Cardiac fibroblast (primary cell): ENCODE measurements at regions not wholly inside any gene's neighbourhood (a gene's known extent, or its start where the extent isn't known, plus 50 kb on each side); places are given as distances from the start of the nearest gene placed in this dataset.
"Not testable (repeated sequence)": the region's sequence is repeated elsewhere in the genome, so short reads cannot be mapped to it uniquely, and the experiment has no call there.

Experiments used
- DNase-seq, 2 donors: peaks; one replicate each; pipeline versions ENCODE4 v3.0.0 to v3.0.0-alpha.2; 2010; ENCODE audit warnings: low read depth in 2 of 2
- H3K4me3 ChIP-seq, 2 donors: replicated peaks in 1 of 2; 1 replicate in 1 of 2; 2 replicates in 1 of 2; pipeline ENCODE4 v1.5.1; 2011; ENCODE audit warnings: low read depth in 2 of 2, low read length in 2 of 2, mild to moderate bottlenecking in 2 of 2, moderate library complexity in 1 of 2
- TF ChIP-seq, protein P1 (sequence below): IDR thresholded peaks from one replicate; pipeline ENCODE4 v1.5.1; 2011; ENCODE audit warnings: low read depth, mild to moderate bottlenecking, low read length, inconsistent platforms

DNA sequence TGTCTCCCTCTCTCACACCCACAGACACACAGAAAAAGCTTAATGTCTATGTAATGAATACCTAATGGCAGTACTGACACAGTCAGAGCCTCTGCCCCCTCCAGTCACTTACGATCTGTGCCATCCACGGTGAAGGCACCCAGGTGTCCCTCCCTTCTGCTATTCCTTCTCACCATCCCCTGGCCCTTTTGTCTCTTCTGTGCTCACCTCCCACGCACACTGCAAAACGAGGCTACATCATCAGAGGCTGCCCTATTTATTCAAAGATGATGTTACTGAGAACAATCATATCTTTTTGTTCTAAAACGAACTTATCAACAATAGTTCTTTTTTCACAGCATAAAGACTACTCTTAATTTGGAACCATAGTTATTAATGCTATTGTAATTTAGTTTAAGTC, 246.9 kb upstream of the MKLN1 start:
- DNase-seq, result no peak
- no peak overlapping the region for H3K4me3 ChIP-seq
- TF ChIP-seq, protein P1, sequence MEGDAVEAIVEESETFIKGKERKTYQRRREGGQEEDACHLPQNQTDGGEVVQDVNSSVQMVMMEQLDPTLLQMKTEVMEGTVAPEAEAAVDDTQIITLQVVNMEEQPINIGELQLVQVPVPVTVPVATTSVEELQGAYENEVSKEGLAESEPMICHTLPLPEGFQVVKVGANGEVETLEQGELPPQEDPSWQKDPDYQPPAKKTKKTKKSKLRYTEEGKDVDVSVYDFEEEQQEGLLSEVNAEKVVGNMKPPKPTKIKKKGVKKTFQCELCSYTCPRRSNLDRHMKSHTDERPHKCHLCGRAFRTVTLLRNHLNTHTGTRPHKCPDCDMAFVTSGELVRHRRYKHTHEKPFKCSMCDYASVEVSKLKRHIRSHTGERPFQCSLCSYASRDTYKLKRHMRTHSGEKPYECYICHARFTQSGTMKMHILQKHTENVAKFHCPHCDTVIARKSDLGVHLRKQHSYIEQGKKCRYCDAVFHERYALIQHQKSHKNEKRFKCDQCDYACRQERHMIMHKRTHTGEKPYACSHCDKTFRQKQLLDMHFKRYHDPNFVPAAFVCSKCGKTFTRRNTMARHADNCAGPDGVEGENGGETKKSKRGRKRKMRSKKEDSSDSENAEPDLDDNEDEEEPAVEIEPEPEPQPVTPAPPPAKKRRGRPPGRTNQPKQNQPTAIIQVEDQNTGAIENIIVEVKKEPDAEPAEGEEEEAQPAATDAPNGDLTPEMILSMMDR, result no peak

DNA sequence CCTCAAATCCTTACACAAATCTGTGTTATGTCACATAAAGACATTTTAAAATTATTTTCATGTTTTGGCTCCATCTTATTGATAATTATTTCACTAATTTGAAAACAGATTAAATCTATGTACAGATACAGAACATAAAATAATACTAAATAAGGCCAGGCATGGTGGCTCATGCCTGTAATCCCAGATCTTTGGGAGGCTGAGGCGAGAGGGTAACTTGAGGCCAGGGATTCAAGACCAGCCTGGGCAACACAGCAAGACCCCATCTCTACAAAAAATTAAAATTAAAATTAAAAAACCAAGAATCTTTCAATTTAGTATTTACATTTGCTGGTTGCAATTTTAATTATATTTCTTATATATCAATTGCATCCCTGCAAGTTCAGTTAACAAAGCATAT, 246.4 kb upstream of the MKLN1 start:
- no peak for DNase-seq
- TF ChIP-seq, protein P1, result no peak
- H3K4me3 ChIP-seq, result no peak overlapping the region

DNA sequence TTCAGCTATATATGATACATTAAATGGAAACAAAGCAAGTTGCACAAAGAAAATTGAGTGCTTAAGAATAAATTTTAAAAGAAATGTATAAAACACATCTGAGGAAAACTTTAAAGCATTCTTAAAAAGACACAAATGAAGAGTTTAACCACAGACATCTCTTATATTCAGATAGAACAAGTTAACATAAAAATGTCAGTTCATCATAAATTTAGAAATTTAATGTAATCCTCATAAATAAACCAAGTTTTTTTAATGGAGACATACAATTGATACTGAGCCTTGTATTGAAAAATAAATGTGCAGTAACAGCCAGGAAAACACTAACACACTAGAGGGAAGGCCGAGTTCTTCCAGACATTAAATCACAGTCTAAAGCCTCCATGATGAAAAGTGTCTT, 243.9 kb upstream of the MKLN1 start:
- no peak overlapping the region for H3K4me3 ChIP-seq
- no peak for DNase-seq
- TF ChIP-seq, protein P1, result no peak

DNA sequence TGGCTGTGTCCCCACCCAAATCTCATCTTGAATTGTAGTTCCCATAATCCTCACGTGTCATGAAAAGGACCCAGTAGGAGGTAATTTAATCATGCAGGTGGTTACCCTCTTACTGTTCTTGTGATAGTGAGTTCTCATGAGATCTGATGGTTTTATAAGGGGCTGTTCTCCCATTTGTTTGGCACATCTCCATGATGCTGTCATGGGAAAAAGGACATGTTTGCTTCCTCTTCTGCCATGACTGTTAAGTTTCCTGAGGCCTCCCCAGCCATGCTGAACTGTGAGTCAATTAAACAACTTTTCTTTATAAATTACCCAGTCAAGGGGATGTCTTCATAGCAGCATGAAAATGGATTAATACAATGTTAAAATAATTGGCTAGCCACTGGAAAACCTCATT, 243.3 kb upstream of the MKLN1 start:
- not testable (repeated sequence) for H3K4me3 ChIP-seq, DNase-seq

DNA sequence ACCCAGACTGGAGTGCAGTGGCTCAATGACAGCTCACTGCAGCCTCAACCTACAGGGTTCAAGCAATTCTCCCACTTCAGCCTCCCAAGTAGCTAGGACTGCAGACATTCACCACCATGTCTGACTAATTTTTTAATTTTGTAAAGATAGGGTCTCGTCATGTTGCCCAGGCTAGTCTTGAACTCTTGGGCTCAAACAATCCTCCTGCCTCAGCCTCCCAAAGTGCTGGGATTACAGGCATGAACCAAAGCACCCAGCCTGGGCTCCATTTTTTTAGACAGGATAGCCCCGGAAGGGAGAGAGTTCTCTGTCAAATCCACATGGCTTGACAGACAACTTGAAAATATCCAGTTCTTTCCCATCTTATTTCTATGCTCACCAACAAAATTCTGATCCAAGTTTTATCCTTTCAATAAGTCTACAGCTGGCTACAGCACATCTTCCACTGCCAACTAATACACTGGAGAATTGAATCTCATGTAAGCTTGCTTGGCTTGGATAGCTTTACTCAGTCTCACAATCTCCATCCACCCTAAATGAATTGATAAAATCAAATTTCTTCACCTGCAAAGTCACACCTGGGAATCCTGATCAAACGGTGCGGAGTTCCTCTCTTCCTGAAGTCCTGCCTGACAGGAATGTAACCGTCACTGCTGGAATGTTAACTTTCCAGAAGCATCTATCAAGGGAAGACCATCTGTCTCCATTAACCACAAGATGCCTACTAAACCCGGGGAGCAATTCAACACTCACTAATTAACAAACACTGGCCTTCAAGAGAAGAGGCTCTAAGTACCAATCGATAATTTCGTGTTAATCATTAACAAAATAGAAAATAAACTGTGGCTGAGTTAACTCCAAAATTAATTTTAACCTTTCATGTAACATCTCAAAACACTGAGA, 239.7 kb upstream of the MKLN1 start:
- no peak overlapping the region for H3K4me3 ChIP-seq
- TF ChIP-seq, protein P1, result no peak
- peak in 1 of 2 donors; percentile 36 for DNase-seq

DNA sequence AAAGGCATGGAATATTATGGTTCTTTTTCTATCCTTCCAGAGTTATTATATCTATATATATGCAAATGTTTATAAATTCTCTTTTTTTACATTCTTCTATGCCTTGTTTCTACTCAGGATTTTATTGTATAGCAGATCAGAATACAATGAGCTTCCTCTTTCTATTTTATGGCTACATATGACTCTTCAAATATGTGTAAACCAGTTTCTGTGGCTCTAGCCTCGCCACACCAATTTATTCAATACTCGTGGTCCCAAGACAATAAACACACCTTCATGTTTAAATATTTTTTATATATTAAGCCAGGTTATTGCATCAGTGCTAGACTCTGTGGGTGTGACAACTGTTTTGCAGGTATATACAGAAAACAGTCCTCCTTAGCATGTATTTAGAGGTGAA, 237.5 kb upstream of the MKLN1 start:
- no peak for DNase-seq
- TF ChIP-seq, protein P1, result no peak
- no peak overlapping the region for H3K4me3 ChIP-seq

DNA sequence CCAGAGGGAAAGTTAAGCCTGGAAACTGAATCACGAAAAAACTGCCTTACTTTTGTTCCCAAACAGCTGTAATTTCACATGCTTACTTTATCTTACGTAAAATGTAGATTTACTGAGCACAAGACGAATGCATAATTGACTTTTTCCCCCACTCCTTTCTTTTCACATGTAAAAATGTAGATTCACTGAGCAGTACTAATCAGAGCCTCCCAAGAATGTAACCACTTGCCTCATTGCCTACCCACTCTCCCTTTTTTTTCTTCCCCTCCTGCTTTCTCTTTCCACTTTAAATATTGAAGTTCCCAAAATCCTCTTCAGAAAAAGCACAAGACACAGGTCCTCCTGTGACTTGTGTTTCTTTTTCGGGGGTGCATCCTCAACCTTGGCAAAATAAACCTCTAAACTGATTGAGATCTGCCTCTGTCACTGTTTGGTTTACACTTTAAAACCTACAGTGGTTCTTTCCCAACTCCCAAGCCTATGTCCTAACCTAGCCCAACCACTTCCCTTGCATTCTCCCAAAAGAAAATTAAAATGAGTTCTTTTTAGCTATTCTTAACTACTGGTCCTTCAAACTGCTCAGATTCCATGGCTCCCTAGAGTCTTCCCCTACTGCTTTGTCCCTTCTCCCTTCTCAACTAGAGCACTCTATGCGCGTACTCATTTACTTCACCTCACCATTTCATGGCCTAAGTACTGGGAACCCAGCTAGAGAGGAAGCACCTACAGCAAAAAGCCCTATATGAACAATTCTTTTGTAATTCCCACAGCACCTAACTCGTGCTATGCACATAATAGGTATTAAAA, 236.6 kb upstream of the MKLN1 start:
- TF ChIP-seq, protein P1, result no peak
- no peak for DNase-seq
- no peak overlapping the region for H3K4me3 ChIP-seq
